Natural killer cell (primary cell): ENCODE measurements at regions not wholly inside any gene's neighbourhood (a gene's known extent, or its start where the extent isn't known, plus 50 kb on each side); places are given as distances from the start of the nearest gene placed in this dataset.

Source experiments
- ATAC-seq, 3 donors: fragments of 150-1000 bp in 2 of 3; fragments of 200-7000 bp in 1 of 3; cut with Tn5 transposase; 1 replicate in 1 of 3; 2 replicates in 2 of 3; pipeline ENCODE4 v1.10.0; 2021; ENCODE audit warnings: mild to moderate bottlenecking in 2 of 3, moderate library complexity in 2 of 3
- DNase-seq, 2 donors: peaks; one replicate each; pipeline versions ENCODE4 v3.0.0 to v3.0.0-alpha.2; 2013 to 2021; ENCODE audit warnings: mixed read lengths in 1 of 2
- H3K27ac ChIP-seq: one replicate; pipeline ENCODE4 v1.5.1; 2013; ENCODE audit warnings: mild to moderate bottlenecking, low read length
- H3K27me3 ChIP-seq: one replicate; pipeline ENCODE4 v1.6.1; 2013; ENCODE audit warnings: low read length; ENCODE audit not compliant: control insufficient read depth, insufficient read depth
- H3K36me3 ChIP-seq: one replicate; pipeline ENCODE4 v1.6.1; 2013; ENCODE audit warnings: low read length; ENCODE audit not compliant: control insufficient read depth, insufficient read depth
- H3K4me1 ChIP-seq: one replicate; pipeline ENCODE4 v1.6.1; 2013; ENCODE audit warnings: low read length; ENCODE audit not compliant: control insufficient read depth, insufficient read depth
- H3K4me3 ChIP-seq: one replicate; pipeline ENCODE4 v1.5.1; 2013; ENCODE audit warnings: low read length
- H3K9me3 ChIP-seq: one replicate; pipeline ENCODE4 v1.6.1; 2013; ENCODE audit warnings: low read length; ENCODE audit not compliant: control insufficient read depth, insufficient read depth
- H3K27ac Mint-ChIP-seq, 2 donors: one replicate each; pipeline ENCODE4 v1.8.0; 2022; ENCODE audit warnings: mild to moderate bottlenecking in 2 of 2, mixed read lengths in 2 of 2, moderate library complexity in 1 of 2
- H3K27me3 Mint-ChIP-seq, 2 donors: one replicate each; pipeline ENCODE4 v1.8.0; 2022; ENCODE audit warnings: low read depth in 2 of 2, mixed read lengths in 2 of 2
- H3K36me3 Mint-ChIP-seq: one replicate; pipeline ENCODE4 v1.8.0; 2022; ENCODE audit warnings: mixed read lengths
- H3K4me1 Mint-ChIP-seq, 2 donors: one replicate each; pipeline ENCODE4 v1.8.0; 2022; ENCODE audit warnings: mixed read lengths in 2 of 2
- H3K4me3 Mint-ChIP-seq: one replicate; pipeline ENCODE4 v1.8.0; 2022; ENCODE audit warnings: mild to moderate bottlenecking, moderate library complexity, mixed read lengths
- H3K9me3 Mint-ChIP-seq, 2 donors: one replicate each; pipeline ENCODE4 v1.8.0; 2022; ENCODE audit warnings: mixed read lengths in 2 of 2
- WGBS: methylation state at CpG from one replicate; pipeline ENCODE4 v1.1.7; 2013; ENCODE audit warnings: missing lambda C conversion rate; ENCODE audit not compliant: insufficient coverage; 5-methylcytosine and 5-hydroxymethylcytosine counted together
- intact Hi-C: fragments of 100-400 bp; cut with micrococcal nuclease; formaldehyde crosslinking; loops from one replicate; pipeline ENCODE4 v1.14.2; 2022
- TF ChIP-seq, protein P1 (sequence below): fragments of 200-600 bp; IDR thresholded peaks from one replicate; pipeline ENCODE4 v1.8.0; 2022; ENCODE audit warnings: antibody characterized with exemption

DNA sequence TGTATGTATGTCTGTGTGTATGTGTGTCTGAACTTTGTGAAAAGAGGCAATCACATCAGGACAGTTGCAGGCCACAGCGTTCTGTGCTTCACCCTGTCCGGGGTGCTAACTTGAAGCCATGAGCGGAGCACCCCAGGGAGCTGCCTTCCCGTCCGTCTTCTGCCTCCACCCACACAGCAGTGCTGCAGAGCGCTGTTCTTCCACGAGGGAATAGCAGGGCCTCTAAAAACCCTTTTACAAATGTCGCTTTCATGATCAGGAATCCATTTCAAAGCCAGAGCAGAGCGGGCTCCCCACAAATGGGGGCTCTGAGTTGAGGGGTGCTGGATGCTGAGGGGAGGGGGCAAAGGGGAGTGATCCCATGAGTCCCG is 131.5 kb downstream of the RNASET2 start:
- WGBS: 92% methylated on average over 10 of the region's 10 CpGs
- Histone ChIP-seq H3K4me3 (no peak overlapping the region), H3K9me3 (no peaks in the 10 kb centered on the region), H3K4me1 (no peaks in the 10 kb centered on the region), H3K27ac (no peak overlapping the region), H3K27me3 (no peaks in the 10 kb centered on the region), H3K36me3 (no peaks in the 10 kb centered on the region)
- intact Hi-C loops: no loop called here
- TF ChIP-seq, protein P1, sequence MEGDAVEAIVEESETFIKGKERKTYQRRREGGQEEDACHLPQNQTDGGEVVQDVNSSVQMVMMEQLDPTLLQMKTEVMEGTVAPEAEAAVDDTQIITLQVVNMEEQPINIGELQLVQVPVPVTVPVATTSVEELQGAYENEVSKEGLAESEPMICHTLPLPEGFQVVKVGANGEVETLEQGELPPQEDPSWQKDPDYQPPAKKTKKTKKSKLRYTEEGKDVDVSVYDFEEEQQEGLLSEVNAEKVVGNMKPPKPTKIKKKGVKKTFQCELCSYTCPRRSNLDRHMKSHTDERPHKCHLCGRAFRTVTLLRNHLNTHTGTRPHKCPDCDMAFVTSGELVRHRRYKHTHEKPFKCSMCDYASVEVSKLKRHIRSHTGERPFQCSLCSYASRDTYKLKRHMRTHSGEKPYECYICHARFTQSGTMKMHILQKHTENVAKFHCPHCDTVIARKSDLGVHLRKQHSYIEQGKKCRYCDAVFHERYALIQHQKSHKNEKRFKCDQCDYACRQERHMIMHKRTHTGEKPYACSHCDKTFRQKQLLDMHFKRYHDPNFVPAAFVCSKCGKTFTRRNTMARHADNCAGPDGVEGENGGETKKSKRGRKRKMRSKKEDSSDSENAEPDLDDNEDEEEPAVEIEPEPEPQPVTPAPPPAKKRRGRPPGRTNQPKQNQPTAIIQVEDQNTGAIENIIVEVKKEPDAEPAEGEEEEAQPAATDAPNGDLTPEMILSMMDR: no peak
- Mint-ChIP-seq H3K36me3 (no peaks in the 10 kb centered on the region), H3K27me3 (peaks cover 0 to 9% of the 10 kb centered on the region in 2 donors), H3K27ac (no peak overlapping the region), H3K9me3 (no peaks in the 10 kb centered on the region), H3K4me1 (no peaks in the 10 kb centered on the region), H3K4me3 (no peak overlapping the region)
- ATAC-seq (peak in 1 of 3 donors; percentile 6), DNase-seq (no peak)

GRCh38 chr6:166824146-166824879 is 132.0 kb downstream of the RNASET2 start:
- ATAC-seq (peak in 1 of 3 donors; percentile 15), DNase-seq (no peak)
- no peaks in the 10 kb centered on the region for H3K9me3 Mint-ChIP-seq
- 91% methylated on average over 10 of the region's 10 CpGs for WGBS
- no peak overlapping the region for H3K4me3 Mint-ChIP-seq
- no peak overlapping the region for H3K4me3 ChIP-seq
- H3K36me3 Mint-ChIP-seq: no peaks in the 10 kb centered on the region
- TF ChIP-seq, protein P1: no peak
- no peaks in the 10 kb centered on the region for H3K9me3 ChIP-seq
- no peaks in the 10 kb centered on the region for H3K4me1 ChIP-seq
- H3K36me3 ChIP-seq: no peaks in the 10 kb centered on the region
- no peaks in the 10 kb centered on the region for H3K27me3 ChIP-seq
- H3K4me1 Mint-ChIP-seq: no peaks in the 10 kb centered on the region
- intact Hi-C loops: no loop called here
- H3K27ac Mint-ChIP-seq: no peak overlapping the region
- no peak overlapping the region for H3K27ac ChIP-seq
- H3K27me3 Mint-ChIP-seq: peaks cover 0 to 9% of the 10 kb centered on the region in 2 donors

DNA sequence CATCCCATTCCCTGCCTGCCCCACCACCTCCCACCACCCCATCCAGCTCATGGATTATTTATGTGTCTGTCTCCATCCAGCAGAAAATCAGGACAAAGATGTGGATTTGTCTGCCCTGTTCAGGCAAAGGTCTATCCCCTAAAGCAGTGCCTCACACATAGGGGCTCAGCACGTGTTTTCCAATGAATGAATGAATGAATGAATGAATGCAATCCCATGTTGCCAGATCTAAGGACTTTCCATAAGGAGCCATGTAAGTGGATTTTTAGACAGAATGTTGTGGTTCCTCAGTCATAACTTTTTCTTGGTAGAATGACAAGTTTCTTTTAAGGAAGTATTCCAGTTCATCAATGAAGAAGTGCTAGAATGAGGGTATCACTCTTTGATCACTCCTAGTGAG is 133.7 kb downstream of the RNASET2 start:
- peaks cover 0 to 6% of the 10 kb centered on the region in 2 donors for H3K27me3 Mint-ChIP-seq
- Histone ChIP-seq H3K4me3 (no peak overlapping the region), H3K4me1 (no peaks in the 10 kb centered on the region), H3K27ac (no peak overlapping the region), H3K36me3 (no peaks in the 10 kb centered on the region), H3K9me3 (no peaks in the 10 kb centered on the region), H3K27me3 (no peaks in the 10 kb centered on the region)
- TF ChIP-seq, protein P1: no peak
- ATAC-seq: no peak
- H3K27ac Mint-ChIP-seq: no peak overlapping the region
- H3K4me1 Mint-ChIP-seq: no peaks in the 10 kb centered on the region
- no peaks in the 10 kb centered on the region for H3K9me3 Mint-ChIP-seq
- no peak for DNase-seq
- WGBS: 80% methylated on average over 1 of the region's 1 CpG
- H3K4me3 Mint-ChIP-seq: no peak overlapping the region
- no peaks in the 10 kb centered on the region for H3K36me3 Mint-ChIP-seq
- intact Hi-C loops: no loop called here

GRCh38 chr6:166820483-166820882 is 135.9 kb downstream of the RNASET2 start:
- 88% methylated on average over 1 of the region's 1 CpG for WGBS

More at GRCh38 chr6:166820483-166820882, 135.9 kb downstream of the RNASET2 start:
- no peaks in the 10 kb centered on the region for H3K27me3 ChIP-seq
- H3K4me3 Mint-ChIP-seq: no peak overlapping the region
- H3K9me3 ChIP-seq: no peaks in the 10 kb centered on the region
- H3K36me3 ChIP-seq: no peaks in the 10 kb centered on the region
- DNase-seq (no peak), ATAC-seq (no peak)
- H3K27me3 Mint-ChIP-seq: peaks cover 0 to 6% of the 10 kb centered on the region in 2 donors
- H3K27ac ChIP-seq: no peak overlapping the region
- H3K4me3 ChIP-seq: no peak overlapping the region
- intact Hi-C loops: no loop called here
- H3K9me3 Mint-ChIP-seq: no peaks in the 10 kb centered on the region
- H3K4me1 Mint-ChIP-seq: no peaks in the 10 kb centered on the region
- no peak overlapping the region for H3K27ac Mint-ChIP-seq
- no peaks in the 10 kb centered on the region for H3K4me1 ChIP-seq
- TF ChIP-seq, protein P1: no peak
- no peaks in the 10 kb centered on the region for H3K36me3 Mint-ChIP-seq
